ENCODE measurements at regions not wholly inside any gene's neighbourhood (a gene's known extent, or its start where the extent isn't known, plus 50 kb on each side); places are given as distances from the start of the nearest gene placed in this dataset.
A peak's percentile ranks its signal among the peaks of the same experiment; 100 is the strongest.

DNA sequence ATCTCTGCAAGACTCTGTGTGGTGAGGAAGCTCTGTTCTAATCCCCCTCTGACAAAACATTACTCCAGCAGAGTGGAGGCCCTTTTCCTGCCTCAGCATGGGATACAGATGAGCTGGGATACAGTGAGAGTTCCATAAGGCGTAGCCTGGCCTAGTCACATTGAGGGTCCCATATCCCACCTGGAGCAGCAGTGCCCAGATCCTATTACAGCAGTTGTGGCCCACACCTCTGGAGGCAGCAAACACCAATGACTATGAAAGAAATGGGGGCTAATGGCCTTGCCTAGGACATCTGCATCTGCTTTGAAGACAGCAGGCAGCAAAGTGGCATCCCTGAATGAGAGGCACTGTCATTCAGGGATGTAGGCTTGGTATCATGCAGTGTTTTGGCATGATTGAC is 534.5 kb downstream of the TDRD15 start:
- Histone ChIP-seq H2BK5ac (ENCODE audit: low read depth, low read length, poor library complexity, severe bottlenecking) (peak overlapping the region; percentile 83), H3K79me1 (ENCODE audit: low read depth in 1 of 2, low read length in 2 of 2) (no peaks in the 10 kb centered on the region), H2BK120ac (ENCODE audit: low read depth, low read length) (peak overlapping the region; percentile 84), H2AK5ac (ENCODE audit: low read depth, low read length) (peak overlapping the region; percentile 83; the same call in 1 of the 2 replicates), H3K9ac (ENCODE audit: low read depth, low read length) (no peak overlapping the region), H3K4me3 (ENCODE audit: insufficient read depth, low read depth, low read length) (no peak overlapping the region), H4K5ac (ENCODE audit: low read depth, low read length) (peak overlapping the region; percentile 61), H3K9me3 (ENCODE audit: control insufficient read depth, insufficient read depth, low read length) (no peaks in the 10 kb centered on the region; the same call in 1 of the 2 replicates), H3K36me3 (ENCODE audit: control insufficient read depth, insufficient read depth, low read length) (no peaks in the 10 kb centered on the region), H2BK15ac (ENCODE audit: low read depth, low read length) (0 out of 3 replicates have a peak overlapping the region, but pooled peaks have one; percentile 61), H3K4me2 (ENCODE audit: low read depth, low read length) (no peak overlapping the region), H3K9me1 (ENCODE audit: insufficient read depth, low read length) (0 out of 2 replicates have a peak, but pooled peaks cover 4% of the 10 kb centered on the region), H3K18ac (ENCODE audit: low read depth, low read length) (peak overlapping the region; percentile 94), H3K56ac (ENCODE audit: extremely low read depth, insufficient read depth, low read length) (peak overlapping the region; percentile 59; the same call in 1 of the 2 replicates), H3K4ac (ENCODE audit: low read depth, low read length) (peak overlapping the region; percentile 54), H4K91ac (ENCODE audit: insufficient read depth, low read depth, low read length) (peak overlapping the region; percentile 81), H2AFZ (replicated peaks; ENCODE audit: low read length, poor library complexity) (peak overlapping the region; percentile 4), H3K14ac (replicated peaks; ENCODE audit: low read depth, low read length) (peak overlapping the region; percentile 44), H3K4me1 (ENCODE audit: control insufficient read depth, insufficient read depth, low read length) (peaks cover 15% of the 10 kb centered on the region), H2AK9ac (replicated peaks; ENCODE audit: low read depth, low read length, poor library complexity) (no peak overlapping the region), H3K27me3 (ENCODE audit: control insufficient read depth, insufficient read depth, low read length) (no peaks in the 10 kb centered on the region), H3K27ac (ENCODE audit: insufficient read depth, low read length) (peak overlapping the region; percentile 84; the same call in 1 of the 2 replicates), H4K20me1 (ENCODE audit: insufficient read depth, low read length) (no peaks in the 10 kb centered on the region), H4K8ac (ENCODE audit: low read depth in 2 of 2, low read length in 2 of 2) (peak overlapping the region; percentile 49 to 69), H3K23ac (ENCODE audit: low read depth, low read length) (peak overlapping the region; percentile 51; the same call in 1 of the 2 replicates), H2BK20ac (ENCODE audit: low read depth, low read length) (peak overlapping the region; percentile 82; the same call in 1 of the 2 replicates)
- POLR2A ChIA-PET (ENCODE audit: unreplicated experiment) = no interaction called here
- in situ Hi-C loops (cut with MboI; ENCODE audit: low sequenced_read_pairs) = no loop called here
- dilution Hi-C loops (cut with HindIII; ENCODE audit: low sequenced_read_pairs, unreplicated experiment) = no loop called here
- intact Hi-C loops (cut with micrococcal nuclease) = loop anchor here (10.0 kb wide), 1 partner anchor 177 kb away; no protein-coding TSS in a partner anchor
- BruUV-seq (replicated peaks) = no TSS peak
- CTCF ChIA-PET = no interaction called here
- TF ChIP-seq CEBPB (IDR thresholded peaks at IDR 0.05; ENCODE audit: low read depth, low read length) (no peak), FOS (IDR thresholded peaks at IDR 0.05; ENCODE audit: low read depth, low read length) (no peak), MXI1 (IDR thresholded peaks at IDR 0.05; ENCODE audit: borderline replicate concordance, low read depth, low read length) (no peak), RAD21 (IDR thresholded peaks at IDR 0.05; ENCODE audit: low read length) (no peak), BHLHE40 (IDR thresholded peaks at IDR 0.05; ENCODE audit: low read depth, low read length) (no peak), MAFK (IDR thresholded peaks at IDR 0.05; ENCODE audit: low read depth, low read length) (no peak), NFE2L2 (IDR thresholded peaks at IDR 0.05; ENCODE audit: low read depth, low read length) (no peak), CHD1 (IDR thresholded peaks at IDR 0.05; ENCODE audit: low read depth, low read length) (no peak), SMC3 (IDR thresholded peaks at IDR 0.05; ENCODE audit: low read depth, low read length) (no peak), POLR2A (IDR thresholded peaks at IDR 0.05; ENCODE audit: low read depth, low read length) (no peak), RCOR1 (IDR thresholded peaks at IDR 0.05; ENCODE audit: insufficient replicate concordance, low read length) (no peak), MAZ (IDR thresholded peaks at IDR 0.05; ENCODE audit: borderline replicate concordance, low read depth, low read length) (no peak), RFX5 (IDR thresholded peaks at IDR 0.05; ENCODE audit: low read depth, low read length) (no peak)
- TF ChIP-seq, protein P1, sequence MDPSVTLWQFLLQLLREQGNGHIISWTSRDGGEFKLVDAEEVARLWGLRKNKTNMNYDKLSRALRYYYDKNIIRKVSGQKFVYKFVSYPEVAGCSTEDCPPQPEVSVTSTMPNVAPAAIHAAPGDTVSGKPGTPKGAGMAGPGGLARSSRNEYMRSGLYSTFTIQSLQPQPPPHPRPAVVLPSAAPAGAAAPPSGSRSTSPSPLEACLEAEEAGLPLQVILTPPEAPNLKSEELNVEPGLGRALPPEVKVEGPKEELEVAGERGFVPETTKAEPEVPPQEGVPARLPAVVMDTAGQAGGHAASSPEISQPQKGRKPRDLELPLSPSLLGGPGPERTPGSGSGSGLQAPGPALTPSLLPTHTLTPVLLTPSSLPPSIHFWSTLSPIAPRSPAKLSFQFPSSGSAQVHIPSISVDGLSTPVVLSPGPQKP (IDR thresholded peaks at IDR 0.05; ENCODE audit: borderline replicate concordance, low read depth, low read length) = no peak
- TF ChIP-seq, protein P2, sequence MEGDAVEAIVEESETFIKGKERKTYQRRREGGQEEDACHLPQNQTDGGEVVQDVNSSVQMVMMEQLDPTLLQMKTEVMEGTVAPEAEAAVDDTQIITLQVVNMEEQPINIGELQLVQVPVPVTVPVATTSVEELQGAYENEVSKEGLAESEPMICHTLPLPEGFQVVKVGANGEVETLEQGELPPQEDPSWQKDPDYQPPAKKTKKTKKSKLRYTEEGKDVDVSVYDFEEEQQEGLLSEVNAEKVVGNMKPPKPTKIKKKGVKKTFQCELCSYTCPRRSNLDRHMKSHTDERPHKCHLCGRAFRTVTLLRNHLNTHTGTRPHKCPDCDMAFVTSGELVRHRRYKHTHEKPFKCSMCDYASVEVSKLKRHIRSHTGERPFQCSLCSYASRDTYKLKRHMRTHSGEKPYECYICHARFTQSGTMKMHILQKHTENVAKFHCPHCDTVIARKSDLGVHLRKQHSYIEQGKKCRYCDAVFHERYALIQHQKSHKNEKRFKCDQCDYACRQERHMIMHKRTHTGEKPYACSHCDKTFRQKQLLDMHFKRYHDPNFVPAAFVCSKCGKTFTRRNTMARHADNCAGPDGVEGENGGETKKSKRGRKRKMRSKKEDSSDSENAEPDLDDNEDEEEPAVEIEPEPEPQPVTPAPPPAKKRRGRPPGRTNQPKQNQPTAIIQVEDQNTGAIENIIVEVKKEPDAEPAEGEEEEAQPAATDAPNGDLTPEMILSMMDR (conservative IDR thresholded peaks at IDR 0.05; ENCODE audit: low read depth, low read length) = no peak
- no CpG with 5 or more reads among the region's 1 CpG for WGBS, 2 experiments (ENCODE audit: extremely low coverage in 2 of 2, insufficient read length in 1 of 2)
- no peak for ATAC-seq (ENCODE audit: low read depth)
- no peak for DNase-seq

All from IMR-90 (cell line).